SK-N-MC (cell line): ENCODE measurements at regions not wholly inside any gene's neighbourhood (a gene's known extent, or its start where the extent isn't known, plus 50 kb on each side); places are given as distances from the start of the nearest gene placed in this dataset.

Experiments
- EZH2 ChIP-seq: fragments of 200-600 bp; sonication (generic); IDR thresholded peaks from one replicate; pipeline ENCODE4 v1.6.1; 2017; ENCODE audit warnings: antibody characterized with exemption
- POLR2AphosphoS5 ChIP-seq: IDR thresholded peaks from 2 replicates; pipeline ENCODE4 v1.6.1; 2012; ENCODE audit warnings: mild to moderate bottlenecking, low read depth, low read length, borderline replicate concordance

DNA sequence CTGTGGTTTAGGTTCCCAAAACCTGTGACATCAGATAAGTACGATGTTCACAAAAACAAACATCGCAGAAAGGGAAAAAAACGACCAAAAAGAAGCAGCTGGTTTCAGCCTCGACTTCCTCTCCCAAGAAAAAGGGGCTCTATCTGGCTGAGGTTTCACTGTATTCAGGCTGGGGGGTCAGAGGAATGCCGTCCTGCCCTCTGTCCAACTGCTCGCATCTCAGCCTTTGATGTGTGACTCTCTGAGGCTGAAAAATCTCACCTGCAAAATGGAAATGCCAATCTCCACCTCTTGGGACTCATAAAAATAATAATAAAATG, 123.6 kb upstream of the PTPN1 start:
- TF ChIP-seq POLR2AphosphoS5 (no peak), EZH2 (no peak)
